NCI-H146 treated with DMSO at 0.1 percent for 48 hours (cell line): ENCODE measurements at regions not wholly inside any gene's neighbourhood (a gene's known extent, or its start where the extent isn't known, plus 50 kb on each side); places are given as distances from the start of the nearest gene placed in this dataset.

Experiments
- DNase-seq: peaks from one replicate; lab custom pipeline; 2025; ENCODE audit not compliant: unreplicated experiment; lab: John Stamatoyannopoulos, UW

- DNase-seq, result no peak
These were observed 175.8 kb upstream of the PIEZO2 start for GRCh38 chr18:11324956-11325882.

DNA sequence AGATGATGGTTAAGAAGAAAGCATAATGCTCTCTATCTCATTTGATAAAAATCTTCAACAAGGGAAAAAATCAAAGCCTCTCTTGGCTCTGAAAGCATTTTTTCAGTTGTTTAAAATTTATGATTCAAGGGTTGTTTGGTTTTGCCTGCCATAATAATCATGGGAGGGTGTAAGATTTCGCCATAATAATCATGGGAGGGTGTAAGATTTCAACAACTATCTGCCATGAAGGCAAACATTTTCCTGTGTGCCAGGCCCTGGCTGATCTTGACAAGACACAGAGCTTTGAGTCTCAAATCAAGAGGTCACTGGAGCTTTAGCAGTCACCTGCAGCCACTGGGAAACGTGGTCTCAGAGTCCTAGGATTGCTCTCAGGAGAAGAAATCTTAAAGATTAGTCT is 175.1 kb upstream of the PIEZO2 start:
- DNase-seq, result no peak

DNA sequence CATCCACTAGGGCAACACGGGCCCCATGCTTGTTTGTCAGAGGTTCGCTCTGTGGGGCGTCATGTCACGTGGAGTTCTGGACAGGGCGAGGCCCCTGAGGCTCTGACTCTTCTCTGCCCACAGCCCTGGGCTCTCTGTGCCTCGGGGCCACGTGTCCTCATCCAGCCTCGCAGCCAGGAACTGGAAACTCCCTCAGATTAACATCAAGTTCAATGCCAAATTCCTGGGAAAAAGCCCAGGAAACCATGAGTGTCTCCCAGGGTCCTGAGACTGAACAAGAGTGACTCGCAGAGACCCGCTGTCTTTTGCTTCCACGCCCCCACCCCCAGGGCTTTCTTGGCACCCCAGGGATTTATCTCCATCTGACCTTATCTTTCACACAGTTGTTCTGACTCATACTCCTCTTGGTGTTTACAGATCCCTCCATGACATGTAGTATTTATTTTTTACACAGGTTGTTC is 174.0 kb upstream of the PIEZO2 start:
- no peak for DNase-seq

GRCh38 chr18:11322716-11323115 is 173.3 kb upstream of the PIEZO2 start:
- DNase-seq, result no peak

DNA sequence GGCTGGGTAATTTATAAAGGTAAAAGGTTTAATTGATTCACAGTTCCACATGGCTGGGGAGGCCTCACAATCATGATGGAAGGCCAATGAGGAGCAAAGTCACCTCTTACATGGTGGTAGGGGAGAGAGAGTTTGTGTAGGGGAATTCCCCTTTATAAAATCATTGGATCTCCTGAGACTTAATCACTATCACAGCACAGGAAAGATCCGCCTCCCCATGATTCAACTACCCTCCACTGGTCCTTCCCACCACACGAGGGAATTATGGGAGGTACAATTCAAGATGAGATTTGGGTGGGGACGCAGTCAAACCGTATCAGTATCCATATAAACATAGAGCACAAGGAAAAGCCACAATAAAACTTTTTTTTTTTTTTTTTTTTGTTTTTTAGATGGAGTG is 172.6 kb upstream of the PIEZO2 start:
- DNase-seq, result no peak

- DNase-seq, result no peak
These were observed 171.6 kb upstream of the PIEZO2 start for GRCh38 chr18:11320986-11321385.

DNA sequence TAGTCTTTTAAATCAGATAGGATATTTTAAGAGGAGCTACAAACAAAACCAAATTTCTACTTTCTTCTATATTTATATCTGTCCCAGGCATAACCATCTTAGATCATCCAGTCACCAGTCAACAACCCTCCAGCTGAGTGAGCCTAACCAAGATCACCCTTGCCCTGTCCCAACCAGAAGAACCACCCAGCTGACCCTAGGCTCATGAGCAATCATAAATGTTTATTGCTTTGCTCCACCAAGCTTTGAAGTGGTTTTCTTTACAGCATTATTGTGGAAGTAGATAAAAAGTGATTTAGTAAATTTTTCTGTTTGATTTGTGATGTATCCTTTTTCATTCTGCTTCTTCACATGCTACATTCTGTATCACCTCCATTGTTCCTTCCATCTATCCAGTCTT is 167.2 kb upstream of the PIEZO2 start:
- DNase-seq, result no peak

- peak; percentile 30 for DNase-seq
These were observed 161.2 kb upstream of the PIEZO2 start for GRCh38 chr18:11310476-11311086.

- DNase-seq, result no peak
These were observed 159.8 kb upstream of the PIEZO2 start for GRCh38 chr18:11309172-11309571.

DNA sequence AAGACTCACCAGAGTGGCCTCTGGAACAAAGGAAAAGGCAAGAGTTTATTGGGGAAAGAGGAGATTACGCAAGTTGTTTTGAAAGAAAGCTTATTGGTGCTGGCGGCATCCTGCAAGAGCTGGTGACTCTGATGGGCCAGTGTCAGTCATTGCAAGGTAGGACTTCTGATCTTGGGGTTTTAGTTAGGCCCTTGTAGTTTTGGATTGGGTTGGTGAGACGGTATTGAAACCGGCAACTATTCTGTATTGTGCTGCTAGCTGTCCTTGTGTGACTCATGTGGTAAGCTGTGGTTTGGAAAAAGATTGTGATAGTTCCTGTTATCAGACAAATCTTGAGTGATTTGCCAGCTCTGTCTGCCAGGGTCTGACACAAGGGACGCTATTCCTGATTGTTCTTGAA is 159.1 kb upstream of the PIEZO2 start:
- no peak for DNase-seq

DNA sequence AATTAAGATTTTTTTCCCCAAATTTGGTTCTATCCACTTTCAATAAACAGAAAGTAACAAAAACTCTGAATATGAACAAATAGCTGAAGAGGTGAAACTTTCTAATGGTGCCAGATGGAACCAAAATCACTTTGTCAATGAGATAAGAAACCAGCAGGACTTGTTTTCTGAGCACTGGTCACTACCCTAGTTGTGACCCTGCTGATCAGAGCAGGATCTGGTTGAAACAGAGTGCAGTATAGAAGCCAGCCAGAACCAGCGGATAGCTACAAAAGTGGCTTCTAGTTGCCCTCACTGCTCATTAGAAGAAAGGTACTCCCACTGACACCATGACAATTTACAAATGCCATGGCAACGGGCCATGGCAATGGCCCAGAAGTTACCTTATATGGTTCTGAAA is 158.3 kb upstream of the PIEZO2 start:
- DNase-seq, result no peak

DNA sequence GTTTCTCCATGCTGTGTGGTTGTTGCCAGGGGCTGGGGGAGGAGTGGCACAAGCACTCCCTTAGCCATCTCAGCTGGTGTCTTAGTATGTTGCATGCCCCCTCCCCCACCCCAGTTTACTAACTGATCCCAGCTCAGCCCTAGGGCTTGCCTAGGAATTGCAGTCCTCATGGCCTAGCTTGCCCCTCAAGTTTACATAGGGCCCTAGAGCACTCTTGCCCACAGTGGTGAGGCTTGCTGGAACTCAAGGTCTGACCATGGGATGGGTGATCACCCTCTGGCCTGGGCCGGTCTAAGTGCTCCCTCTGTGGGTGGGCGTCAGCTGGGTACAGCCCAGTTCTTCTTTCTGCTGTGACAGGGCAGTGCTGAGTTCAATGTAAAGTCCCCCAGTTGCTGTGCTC is 156.1 kb upstream of the PIEZO2 start:
- DNase-seq, result no peak

GRCh38 chr18:11304928-11305327 is 155.6 kb upstream of the PIEZO2 start:
- DNase-seq, result no peak

DNA sequence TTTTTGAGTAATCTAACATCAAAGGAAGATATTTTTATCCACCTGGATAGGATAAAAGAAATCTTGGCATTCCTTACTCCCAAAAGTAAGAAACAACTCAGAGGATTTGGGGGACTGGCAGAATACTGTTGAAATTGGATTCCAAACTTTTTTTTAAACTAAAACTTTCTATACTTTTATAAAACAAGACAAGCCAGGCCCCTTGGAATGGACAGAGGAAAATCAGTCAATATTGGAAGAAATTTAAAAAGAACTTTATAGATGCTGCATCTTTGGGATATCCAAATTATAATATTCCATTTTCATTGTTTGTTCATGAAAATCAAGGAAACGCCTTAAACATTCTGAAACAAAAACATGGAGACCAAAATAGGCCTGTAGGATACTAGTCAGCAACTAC is 147.6 kb upstream of the PIEZO2 start:
- DNase-seq, result no peak

GRCh38 chr18:11293794-11294193 is 144.4 kb upstream of the PIEZO2 start:
- no peak for DNase-seq

GRCh38 chr18:11290786-11291185 is 141.4 kb upstream of the PIEZO2 start:
- no peak for DNase-seq

- no peak for DNase-seq
These were observed 139.9 kb upstream of the PIEZO2 start for GRCh38 chr18:11289248-11289647.

DNA sequence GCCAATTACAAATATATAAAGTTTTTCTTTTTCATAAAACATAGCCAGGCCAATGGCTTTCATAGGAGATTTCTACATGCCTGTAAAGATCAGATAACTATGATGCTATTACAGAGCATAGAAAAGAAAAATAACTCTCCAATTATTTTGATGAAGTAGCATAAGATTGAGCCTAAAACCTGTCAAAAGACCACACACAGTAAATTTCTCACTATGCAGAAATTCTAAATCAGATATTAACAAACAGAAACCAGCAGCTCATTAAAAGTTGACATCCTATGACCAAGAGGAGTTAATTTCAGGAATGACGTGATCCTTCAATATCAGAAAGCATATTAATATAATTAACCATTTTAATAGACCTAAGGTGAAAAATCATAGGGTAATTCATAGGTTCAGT is 139.0 kb upstream of the PIEZO2 start:
- DNase-seq, result no peak

GRCh38 chr18:11286431-11286830 is 137.1 kb upstream of the PIEZO2 start:
- DNase-seq, result no peak

DNA sequence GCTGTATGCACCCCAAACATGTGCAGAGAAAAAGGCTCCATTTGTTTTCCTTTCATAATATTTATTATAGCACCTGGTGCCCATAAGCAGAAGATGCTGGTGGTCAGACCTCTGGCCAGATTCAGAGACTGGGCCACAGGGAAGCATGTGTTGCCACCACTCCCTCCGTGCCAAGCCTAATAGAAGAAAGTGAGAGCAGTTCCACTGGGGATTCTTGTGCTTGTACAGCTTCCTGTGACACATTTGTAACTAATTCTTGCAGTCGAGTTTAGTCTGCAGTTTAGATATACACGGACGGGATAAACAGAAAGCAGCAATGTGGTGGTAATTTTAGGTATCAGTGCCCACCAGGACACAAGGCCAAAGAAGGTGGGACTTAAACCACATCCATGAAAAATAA is 135.4 kb upstream of the PIEZO2 start:
- DNase-seq, result no peak

GRCh38 chr18:11284349-11284748 is 135.0 kb upstream of the PIEZO2 start:
- DNase-seq, result no peak

DNA sequence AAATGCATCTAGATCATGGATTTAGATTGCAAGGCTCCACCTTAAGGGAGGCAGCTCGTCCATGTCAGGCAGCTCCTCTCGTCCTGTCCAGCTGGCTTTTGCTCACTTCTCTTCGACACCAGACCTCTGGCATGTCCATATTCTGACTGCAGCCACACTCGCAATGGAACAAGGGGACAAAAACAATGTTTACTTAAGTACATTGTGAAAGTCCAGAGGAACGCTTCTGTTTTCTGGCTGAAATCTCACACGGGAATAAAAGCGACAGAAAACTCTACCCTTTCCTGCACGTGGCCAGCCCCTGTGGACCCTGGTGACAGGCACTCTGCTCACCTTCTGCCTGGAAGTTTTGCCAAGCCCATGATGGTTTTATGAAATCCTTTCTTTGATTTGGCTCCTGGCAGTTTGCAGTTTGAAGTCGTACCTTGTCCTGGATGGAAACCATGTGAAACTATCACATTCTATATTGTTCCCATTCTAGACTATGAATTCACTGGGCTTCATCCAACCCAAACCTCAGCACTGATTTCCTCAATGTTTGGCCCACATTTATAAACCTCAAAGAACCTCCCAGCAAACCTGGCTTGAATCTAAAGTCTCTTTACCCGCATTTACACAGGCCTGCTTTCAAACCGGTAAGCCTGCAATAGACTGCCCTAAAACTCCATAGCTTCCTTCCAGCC is 134.3 kb upstream of the PIEZO2 start:
- DNase-seq, result no peak
